ENCODE measurements at regions not wholly inside any gene's neighbourhood (a gene's known extent, or its start where the extent isn't known, plus 50 kb on each side); places are given as distances from the start of the nearest gene placed in this dataset.

DNA sequence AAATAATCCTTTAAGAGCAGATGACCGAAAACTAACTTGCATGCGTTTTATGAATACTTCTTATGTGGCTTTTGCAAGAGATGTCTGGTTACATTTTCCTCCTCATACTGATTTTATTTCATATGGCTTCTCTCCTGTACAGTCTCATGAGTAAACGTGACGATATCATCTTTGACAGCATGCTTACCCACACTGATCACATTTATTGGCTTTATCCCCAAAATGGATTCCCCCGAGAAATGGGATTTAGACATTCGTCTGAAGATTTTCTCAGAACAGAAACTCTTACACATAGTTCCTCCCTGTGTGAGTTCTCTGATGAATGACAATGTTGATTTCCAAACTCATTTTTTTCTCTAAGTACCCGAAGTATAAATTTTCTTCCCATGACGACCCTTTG lies 939.7 kb upstream of the LCORL start:
- no peak for TF ChIP-seq CTCF (IDR thresholded peaks at IDR 0.05; ENCODE audit: insufficient read depth, low read length, poor library complexity, severe bottlenecking)
- no peak for TF ChIP-seq EZH2phosphoT487 (conservative IDR thresholded peaks at IDR 0.05; ENCODE audit: low read length)

All from SU-DHL-6 (cell line).